HEK293 (cell line): ENCODE measurements at regions not wholly inside any gene's neighbourhood (a gene's known extent, or its start where the extent isn't known, plus 50 kb on each side); places are given as distances from the start of the nearest gene placed in this dataset.

Source experiments
- CTCF ChIA-PET: fragments of 350-600 bp; formaldehyde crosslinking; extraction: SDS; loops from one replicate; lab custom pipeline; 2021; ENCODE audit warnings: antibody characterized with exemption; lab: Yijun Ruan, JAX
- POLR2A ChIA-PET: fragments of 300-600 bp; formaldehyde crosslinking; extraction: SDS; loops from one replicate; lab custom pipeline; 2020; ENCODE audit warnings: antibody characterized with exemption, inconsistent platforms; lab: Yijun Ruan, JAX
- H3K27ac ChIP-seq: fragments of 200-500 bp; sonication (Bioruptor generic); 2 replicates; pipeline ENCODE4 v1.5.1; 2014; ENCODE audit warnings: low read depth, low read length, control low read depth, inconsistent platforms; ENCODE audit errors: extremely low read depth
- H3K36me3 ChIP-seq, 2 experiments: fragments of 200-500 bp in 1 of 2; sonication (Bioruptor generic) in 1 of 2; 1 replicate in 1 of 2; 2 replicates in 1 of 2; pipeline ENCODE4 v1.5.1; 2014 to 2017; ENCODE audit warnings: inconsistent platforms in 2 of 2, low read length in 2 of 2; ENCODE audit not compliant: control insufficient read depth in 2 of 2, insufficient read depth in 1 of 2
- H3K4me1 ChIP-seq: fragments of 200-500 bp; sonication (Bioruptor generic); 2 replicates; pipeline ENCODE4 v1.5.1; 2014; ENCODE audit warnings: mild to moderate bottlenecking, low read length, inconsistent platforms; ENCODE audit not compliant: control insufficient read depth, insufficient read depth
- H3K4me3 ChIP-seq: 2 replicates; pipeline ENCODE4 v1.5.1; 2011; ENCODE audit warnings: low read depth, mild to moderate bottlenecking, control low read depth, low read length, moderate library complexity
- H3K9me3 ChIP-seq: fragments of 200-500 bp; sonication (Bioruptor generic); 2 replicates; pipeline ENCODE4 v1.5.1; 2014; ENCODE audit warnings: low read depth, low read length, inconsistent platforms; ENCODE audit not compliant: control insufficient read depth, insufficient read depth
- BCL11B ChIP-seq: fragments of 450-650 bp; formaldehyde crosslinking; IDR thresholded peaks from 2 replicates; pipeline ENCODE4 v1.5.1; 2016; ENCODE audit warnings: low read depth, missing biosample characterization, missing genetic modification characterization
- GLI2 ChIP-seq: fragments of 450-650 bp; formaldehyde crosslinking; IDR thresholded peaks from 2 replicates; pipeline ENCODE4; 2017; ENCODE audit warnings: missing biosample characterization, missing genetic modification characterization, low read depth, borderline replicate concordance
- GLI4 ChIP-seq: fragments of 450-650 bp; formaldehyde crosslinking; IDR thresholded peaks from 2 replicates; pipeline ENCODE4 v1.5.1; 2016; ENCODE audit warnings: missing biosample characterization, missing genetic modification characterization
- GLIS1 ChIP-seq: fragments of 450-650 bp; formaldehyde crosslinking; IDR thresholded peaks from 2 replicates; pipeline ENCODE4 v1.5.1; 2016; ENCODE audit warnings: missing biosample characterization, missing genetic modification characterization
- KLF10 ChIP-seq: fragments of 450-650 bp; IDR thresholded peaks from 2 replicates; pipeline ENCODE4 v1.5.1; 2018; ENCODE audit warnings: missing biosample characterization, mild to moderate bottlenecking, missing genetic modification characterization
- SP3 ChIP-seq: fragments of 450-650 bp; formaldehyde crosslinking; IDR thresholded peaks from 2 replicates; pipeline ENCODE4 v1.5.1; 2016; ENCODE audit warnings: missing biosample characterization, missing genetic modification characterization
- ZBTB48 ChIP-seq: fragments of 450-650 bp; formaldehyde crosslinking; IDR thresholded peaks from 2 replicates; pipeline ENCODE4 v1.5.1; 2016; ENCODE audit warnings: missing biosample characterization, missing genetic modification characterization
- ZBTB8A ChIP-seq: fragments of 450-650 bp; formaldehyde crosslinking; IDR thresholded peaks from 2 replicates; pipeline ENCODE4 v1.5.1; 2016; ENCODE audit warnings: missing biosample characterization, missing genetic modification characterization
- ZEB2 ChIP-seq: fragments of 450-650 bp; formaldehyde crosslinking; IDR thresholded peaks from 2 replicates; pipeline ENCODE4 v1.5.1; 2016; ENCODE audit warnings: missing biosample characterization, missing genetic modification characterization
- ZNF112 ChIP-seq: fragments of 450-650 bp; formaldehyde crosslinking; IDR thresholded peaks from 2 replicates; pipeline ENCODE4 v1.5.0; 2017; ENCODE audit warnings: missing biosample characterization, missing genetic modification characterization
- ZNF121 ChIP-seq: fragments of 450-650 bp; formaldehyde crosslinking; IDR thresholded peaks from 2 replicates; pipeline ENCODE4 v1.5.1; 2016; ENCODE audit warnings: missing biosample characterization, missing genetic modification characterization
- ZNF266 ChIP-seq: fragments of 450-650 bp; formaldehyde crosslinking; IDR thresholded peaks from 2 replicates; pipeline ENCODE4 v1.5.1; 2016; ENCODE audit warnings: missing biosample characterization, missing genetic modification characterization, low read depth
- ZNF335 ChIP-seq: fragments of 450-650 bp; formaldehyde crosslinking; conservative IDR thresholded peaks from 2 replicates; pipeline ENCODE4 v1.5.1; 2016; ENCODE audit warnings: missing biosample characterization, missing genetic modification characterization
- ZNF366 ChIP-seq: fragments of 450-650 bp; formaldehyde crosslinking; conservative IDR thresholded peaks from 2 replicates; pipeline ENCODE4 v1.5.1; 2016; ENCODE audit warnings: missing biosample characterization, missing genetic modification characterization
- ZNF426 ChIP-seq: fragments of 450-650 bp; formaldehyde crosslinking; IDR thresholded peaks from 2 replicates; pipeline ENCODE4 v1.5.1; 2017; ENCODE audit warnings: missing biosample characterization, missing genetic modification characterization, mild to moderate bottlenecking, inconsistent platforms, moderate library complexity
- ZNF449 ChIP-seq: fragments of 450-650 bp; formaldehyde crosslinking; IDR thresholded peaks from 2 replicates; pipeline ENCODE4 v1.5.1; 2017; ENCODE audit warnings: missing biosample characterization, mild to moderate bottlenecking, missing genetic modification characterization, moderate library complexity
- ZNF544 ChIP-seq: fragments of 450-650 bp; formaldehyde crosslinking; IDR thresholded peaks from 2 replicates; pipeline ENCODE4 v1.5.0; 2017; ENCODE audit warnings: missing biosample characterization, missing genetic modification characterization
- ZNF555 ChIP-seq: fragments of 450-650 bp; formaldehyde crosslinking; conservative IDR thresholded peaks from 2 replicates; pipeline ENCODE4 v1.5.1; 2017; ENCODE audit warnings: missing biosample characterization, mild to moderate bottlenecking, missing genetic modification characterization, inconsistent platforms
- ZNF623 ChIP-seq: fragments of 450-650 bp; formaldehyde crosslinking; IDR thresholded peaks from 2 replicates; pipeline ENCODE4 v1.5.1; 2016; ENCODE audit warnings: missing biosample characterization, missing genetic modification characterization
- ZNF670 ChIP-seq: fragments of 450-650 bp; formaldehyde crosslinking; IDR thresholded peaks from 2 replicates; pipeline ENCODE4 v1.5.1; 2016; ENCODE audit warnings: missing biosample characterization, missing genetic modification characterization, low read depth
- ZNF701 ChIP-seq: fragments of 450-650 bp; formaldehyde crosslinking; IDR thresholded peaks from 2 replicates; pipeline ENCODE4 v1.5.1; 2016; ENCODE audit warnings: missing biosample characterization, missing genetic modification characterization
- ZNF707 ChIP-seq: fragments of 450-650 bp; formaldehyde crosslinking; IDR thresholded peaks from 2 replicates; pipeline ENCODE4 v1.5.1; 2016; ENCODE audit warnings: missing biosample characterization, missing genetic modification characterization
- ZNF785 ChIP-seq: fragments of 450-650 bp; formaldehyde crosslinking; IDR thresholded peaks from 2 replicates; pipeline ENCODE4 v1.5.1; 2016; ENCODE audit warnings: missing biosample characterization, missing genetic modification characterization
- ZNF792 ChIP-seq: fragments of 450-650 bp; formaldehyde crosslinking; IDR thresholded peaks from 2 replicates; pipeline ENCODE4 v1.5.1; 2016; ENCODE audit warnings: missing biosample characterization, missing genetic modification characterization
- ZSCAN18 ChIP-seq: fragments of 450-650 bp; formaldehyde crosslinking; IDR thresholded peaks from 2 replicates; pipeline ENCODE4 v1.5.1; 2016; ENCODE audit warnings: missing biosample characterization, missing genetic modification characterization
- ZSCAN23 ChIP-seq: fragments of 450-650 bp; formaldehyde crosslinking; IDR thresholded peaks from 2 replicates; pipeline ENCODE4 v1.5.1; 2016; ENCODE audit warnings: missing biosample characterization, missing genetic modification characterization
- TF ChIP-seq, protein P1 (sequence below): fragments of 450-650 bp; formaldehyde crosslinking; IDR thresholded peaks from 2 replicates; pipeline ENCODE4 v1.5.1; 2017; ENCODE audit warnings: missing biosample characterization, missing genetic modification characterization
- TF ChIP-seq, protein P2 (sequence below): fragments of 450-650 bp; formaldehyde crosslinking; IDR thresholded peaks from 2 replicates; pipeline ENCODE4 v1.5.1; 2016; ENCODE audit warnings: missing biosample characterization, missing genetic modification characterization

- POLR2A ChIA-PET = no interaction called here
- no peak overlapping the region for H3K27ac ChIP-seq
- H3K4me1 ChIP-seq = no peaks in the 10 kb centered on the region
- no peaks in the 10 kb centered on the region for H3K36me3 ChIP-seq
- CTCF ChIA-PET = interaction anchor here (0.6 to 0.8 kb wide), 5 partner anchors 39 to 641 kb away, joined by 3 to 8 read pairs (median 3); no protein-coding TSS in a partner anchor
- no peak overlapping the region for H3K4me3 ChIP-seq
- H3K9me3 ChIP-seq = no peaks in the 10 kb centered on the region
- TF ChIP-seq GLI4 (tag by site-specific recombination) (no peak), GLIS1 (tag by site-specific recombination) (no peak), ZBTB48 (tag by site-specific recombination) (no peak), KLF10 (tag by site-specific recombination) (no peak), ZNF785 (no peak), ZEB2 (tag by site-specific recombination) (no peak), ZBTB8A (no peak), ZNF335 (no peak), ZNF366 (tag by site-specific recombination) (no peak), ZNF449 (tag by site-specific recombination) (no peak), ZNF266 (tag by site-specific recombination) (no peak), ZNF555 (tag by site-specific recombination) (no peak), ZNF121 (tag by site-specific recombination) (no peak)
- TF ChIP-seq, protein P1, sequence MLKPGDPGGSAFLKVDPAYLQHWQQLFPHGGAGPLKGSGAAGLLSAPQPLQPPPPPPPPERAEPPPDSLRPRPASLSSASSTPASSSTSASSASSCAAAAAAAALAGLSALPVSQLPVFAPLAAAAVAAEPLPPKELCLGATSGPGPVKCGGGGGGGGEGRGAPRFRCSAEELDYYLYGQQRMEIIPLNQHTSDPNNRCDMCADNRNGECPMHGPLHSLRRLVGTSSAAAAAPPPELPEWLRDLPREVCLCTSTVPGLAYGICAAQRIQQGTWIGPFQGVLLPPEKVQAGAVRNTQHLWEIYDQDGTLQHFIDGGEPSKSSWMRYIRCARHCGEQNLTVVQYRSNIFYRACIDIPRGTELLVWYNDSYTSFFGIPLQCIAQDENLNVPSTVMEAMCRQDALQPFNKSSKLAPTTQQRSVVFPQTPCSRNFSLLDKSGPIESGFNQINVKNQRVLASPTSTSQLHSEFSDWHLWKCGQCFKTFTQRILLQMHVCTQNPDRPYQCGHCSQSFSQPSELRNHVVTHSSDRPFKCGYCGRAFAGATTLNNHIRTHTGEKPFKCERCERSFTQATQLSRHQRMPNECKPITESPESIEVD (tag by site-specific recombination) = no peak
Observed at GRCh38 chr9:110111868-110112267, 96.1 kb downstream of the C9orf152 start.

DNA sequence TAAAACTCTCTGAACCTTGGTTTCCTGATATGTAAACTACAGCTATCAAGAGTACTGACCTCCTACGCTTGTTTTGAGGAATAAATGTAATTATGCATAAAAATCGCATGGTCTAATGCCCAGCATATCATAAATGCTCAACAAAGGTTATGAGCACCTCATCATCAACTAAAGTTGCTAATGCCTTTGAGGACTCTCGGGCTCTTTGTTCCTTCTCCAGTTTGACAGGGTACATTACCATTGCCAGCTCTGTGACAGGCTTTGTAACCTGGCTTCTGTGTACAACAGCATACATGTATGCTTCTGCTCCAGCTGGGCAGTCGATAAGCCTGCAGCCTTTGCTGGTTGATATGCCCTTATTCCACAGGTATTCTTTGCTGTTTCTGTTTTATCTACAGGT lies 95.2 kb downstream of the C9orf152 start:
- H3K27ac ChIP-seq = no peak overlapping the region
- ChIA-PET POLR2A (no interaction called here), CTCF (no interaction called here)
- H3K4me1 ChIP-seq = no peaks in the 10 kb centered on the region
- TF ChIP-seq ZNF544 (tag by site-specific recombination) (no peak), ZNF623 (tag by site-specific recombination) (no peak), ZNF701 (tag by site-specific recombination) (no peak), ZNF426 (tag by site-specific recombination) (no peak), BCL11B (tag by site-specific recombination) (no peak)
- H3K36me3 ChIP-seq = no peaks in the 10 kb centered on the region
- no peak overlapping the region for H3K4me3 ChIP-seq
- no peaks in the 10 kb centered on the region for H3K9me3 ChIP-seq

- ChIA-PET CTCF (no interaction called here), POLR2A (no interaction called here)
- H3K4me3 ChIP-seq = no peak overlapping the region
- no peaks in the 10 kb centered on the region for H3K4me1 ChIP-seq
- no peak overlapping the region for H3K27ac ChIP-seq
- no peaks in the 10 kb centered on the region for H3K36me3 ChIP-seq
- H3K9me3 ChIP-seq = no peaks in the 10 kb centered on the region
- no peak for TF ChIP-seq ZNF112
- TF ChIP-seq ZNF792 = no peak
- TF ChIP-seq GLI2 (tag by site-specific recombination) = no peak
- TF ChIP-seq ZSCAN18 = no peak
- no peak for TF ChIP-seq SP3 (tag by site-specific recombination)
- TF ChIP-seq ZNF623 (tag by site-specific recombination) = no peak
- TF ChIP-seq ZSCAN23 (tag by site-specific recombination) = no peak
- no peak for TF ChIP-seq ZNF707
- TF ChIP-seq ZNF670 = no peak
- TF ChIP-seq, protein P2, sequence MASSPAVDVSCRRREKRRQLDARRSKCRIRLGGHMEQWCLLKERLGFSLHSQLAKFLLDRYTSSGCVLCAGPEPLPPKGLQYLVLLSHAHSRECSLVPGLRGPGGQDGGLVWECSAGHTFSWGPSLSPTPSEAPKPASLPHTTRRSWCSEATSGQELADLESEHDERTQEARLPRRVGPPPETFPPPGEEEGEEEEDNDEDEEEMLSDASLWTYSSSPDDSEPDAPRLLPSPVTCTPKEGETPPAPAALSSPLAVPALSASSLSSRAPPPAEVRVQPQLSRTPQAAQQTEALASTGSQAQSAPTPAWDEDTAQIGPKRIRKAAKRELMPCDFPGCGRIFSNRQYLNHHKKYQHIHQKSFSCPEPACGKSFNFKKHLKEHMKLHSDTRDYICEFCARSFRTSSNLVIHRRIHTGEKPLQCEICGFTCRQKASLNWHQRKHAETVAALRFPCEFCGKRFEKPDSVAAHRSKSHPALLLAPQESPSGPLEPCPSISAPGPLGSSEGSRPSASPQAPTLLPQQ (tag by site-specific recombination) = no peak
Observed at GRCh38 chr9:110114086-110114858, 93.7 kb downstream of the C9orf152 start.
